ENCODE measurements at regions not wholly inside any gene's neighbourhood (a gene's known extent, or its start where the extent isn't known, plus 50 kb on each side); places are given as distances from the start of the nearest gene placed in this dataset.
A peak's percentile ranks its signal among the peaks of the same experiment; 100 is the strongest.

DNA sequence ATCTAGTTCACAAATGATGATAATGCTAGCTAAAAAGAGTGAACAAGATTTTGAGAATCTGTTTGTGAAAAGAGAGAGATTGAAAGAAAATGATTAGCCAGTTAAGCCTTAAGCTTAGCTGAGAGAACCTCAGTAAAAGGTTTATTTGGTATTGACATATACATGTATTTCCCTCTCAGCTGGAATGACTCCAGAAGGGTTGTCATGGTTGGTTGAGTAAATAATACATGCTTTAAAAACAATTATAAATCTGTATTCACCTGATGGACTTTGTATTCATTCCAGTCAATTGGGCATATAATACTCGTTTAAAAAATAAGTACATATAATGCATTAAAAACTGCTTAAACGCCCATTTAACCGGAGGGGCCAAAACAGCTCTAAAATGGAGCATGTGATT is 181.4 kb downstream of the GRB14 start:
- no peak for DNase-seq

DNA sequence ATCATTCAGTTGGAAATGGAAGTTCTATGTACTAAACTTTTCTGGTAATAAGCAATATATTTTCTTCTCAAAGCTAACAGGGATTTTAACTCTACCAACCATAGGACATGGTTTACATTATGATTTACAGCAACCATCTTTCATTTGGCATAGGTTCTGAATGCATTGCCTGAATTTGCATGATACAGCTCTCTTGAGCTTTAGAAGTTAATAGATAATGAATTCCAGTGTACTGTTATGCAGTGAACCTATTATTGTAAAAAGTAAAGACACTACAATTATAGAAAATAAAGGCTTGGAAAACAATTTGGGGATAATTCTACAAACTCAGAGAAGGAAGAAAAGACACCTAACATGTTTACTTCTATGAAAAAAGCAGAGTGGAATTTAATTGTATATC is 182.0 kb downstream of the GRB14 start:
- DNase-seq = no peak

DNA sequence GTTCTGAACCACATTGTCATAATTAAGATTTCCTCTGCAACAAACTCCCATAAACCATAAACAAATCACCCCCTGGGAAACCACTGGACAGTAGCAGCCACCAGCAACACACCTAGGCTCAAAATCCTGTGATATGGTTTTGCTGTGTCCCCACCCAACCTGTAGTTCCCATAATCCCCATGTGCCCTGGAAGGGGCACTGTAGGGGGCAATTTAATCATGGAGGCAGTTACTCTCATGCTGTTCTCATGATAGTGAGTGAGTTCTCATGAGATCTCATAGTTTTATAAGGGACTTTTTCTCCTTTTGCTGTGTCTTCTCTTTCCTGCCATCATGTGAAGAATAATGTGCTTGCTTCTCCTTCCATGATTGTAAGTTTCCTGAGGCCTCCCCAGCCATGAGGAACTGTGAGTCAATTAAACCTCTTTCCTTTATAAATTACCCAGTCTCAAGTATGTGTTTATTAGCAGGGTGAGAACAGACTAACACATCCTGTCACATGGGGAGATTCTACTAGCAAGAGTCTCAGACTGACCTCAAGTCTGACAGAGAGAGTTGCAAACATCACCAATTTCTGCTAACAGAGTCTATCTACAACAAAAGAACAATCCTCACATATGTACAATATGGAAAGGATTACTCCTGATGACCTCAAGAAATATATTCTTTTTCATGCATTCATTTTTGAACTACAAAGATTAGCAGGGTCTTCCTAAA is 182.6 kb downstream of the GRB14 start:
- DNase-seq = no peak

DNA sequence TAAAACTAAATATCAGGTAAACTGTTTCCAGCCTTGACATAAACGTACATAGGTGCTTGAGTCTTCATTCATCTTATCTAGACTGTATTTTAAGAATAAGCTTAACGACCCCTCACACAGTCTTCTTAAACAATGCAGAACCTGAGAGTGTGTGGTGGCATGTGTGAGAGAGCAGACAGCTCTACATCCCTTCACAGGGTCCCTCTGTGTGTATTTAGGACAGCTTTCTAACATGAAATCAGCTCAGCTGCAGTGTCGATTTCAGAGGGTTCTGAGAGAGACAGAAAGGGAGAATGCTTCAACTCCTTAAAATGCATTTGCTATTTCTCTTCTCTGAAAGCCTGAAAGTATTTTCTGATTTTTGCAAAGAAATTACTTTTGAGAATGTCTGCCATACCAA is 185.2 kb downstream of the GRB14 start:
- no peak for DNase-seq

DNA sequence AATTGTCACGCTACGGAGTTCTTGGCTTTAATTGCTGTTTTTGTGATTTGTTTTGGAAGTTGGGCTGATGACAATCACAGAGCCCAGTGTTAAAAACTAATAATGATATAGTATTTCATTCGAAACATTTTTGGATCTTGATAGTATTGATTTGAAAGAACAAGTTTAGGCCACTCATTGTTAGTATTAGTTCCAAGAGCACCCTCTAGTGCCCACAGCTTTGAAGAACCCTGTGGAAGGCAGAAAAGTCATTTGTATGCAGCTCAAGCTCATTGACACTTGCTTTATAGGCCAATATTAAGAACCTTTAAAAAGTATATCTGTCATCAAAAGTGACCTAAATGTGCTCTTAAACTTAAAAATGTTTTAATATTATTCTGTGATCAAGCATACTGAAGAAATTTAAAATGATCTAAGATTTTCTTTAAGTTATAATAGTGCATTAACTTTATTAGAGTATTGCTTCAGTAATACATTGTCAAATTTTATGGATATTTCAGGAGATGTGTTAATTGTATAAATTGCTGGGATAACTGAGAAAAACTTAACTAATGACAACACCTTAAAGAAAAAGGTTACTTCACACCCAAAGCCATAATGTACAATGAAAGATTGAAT is 191.0 kb downstream of the GRB14 start:
- DNase-seq = peak in 1 of 2 experiments; percentile 35

DNA sequence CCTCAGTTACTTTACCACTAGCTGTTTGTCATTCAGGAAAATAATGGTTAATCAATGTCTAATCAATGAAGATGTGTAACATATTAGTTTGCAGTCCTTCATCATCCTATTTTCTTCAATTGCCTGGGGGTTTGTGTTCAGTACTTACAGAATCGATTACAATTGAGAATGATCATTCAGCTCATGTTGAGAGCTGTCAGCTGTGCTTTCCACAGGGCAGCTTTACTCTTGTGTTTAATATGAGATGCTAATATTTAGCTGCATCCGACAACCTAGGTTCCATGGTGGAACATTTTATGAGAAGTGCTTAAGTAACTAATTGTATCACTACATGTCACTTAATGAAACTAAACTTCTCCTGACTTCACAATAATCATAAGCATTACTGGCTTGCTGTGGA is 191.9 kb downstream of the GRB14 start:
- no peak for DNase-seq

DNA sequence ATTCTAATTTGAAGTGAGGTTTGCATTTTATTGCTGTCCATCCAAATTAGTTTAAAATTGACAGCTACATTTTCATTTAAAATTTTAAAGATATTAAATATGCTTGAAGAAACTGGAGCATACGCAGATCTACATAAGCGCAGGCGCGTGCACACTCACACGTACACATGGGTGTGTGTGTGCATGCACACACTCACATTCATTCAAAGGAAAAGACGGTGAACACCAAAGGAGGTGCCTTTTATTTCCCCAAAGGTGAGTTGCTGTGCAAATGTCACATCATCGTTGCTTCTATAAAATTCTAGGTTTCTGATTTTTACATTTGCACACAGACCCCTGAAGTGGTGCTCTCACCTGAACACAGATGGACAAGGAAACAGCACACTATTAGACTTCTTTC is 194.2 kb downstream of the GRB14 start:
- no peak for DNase-seq

DNA sequence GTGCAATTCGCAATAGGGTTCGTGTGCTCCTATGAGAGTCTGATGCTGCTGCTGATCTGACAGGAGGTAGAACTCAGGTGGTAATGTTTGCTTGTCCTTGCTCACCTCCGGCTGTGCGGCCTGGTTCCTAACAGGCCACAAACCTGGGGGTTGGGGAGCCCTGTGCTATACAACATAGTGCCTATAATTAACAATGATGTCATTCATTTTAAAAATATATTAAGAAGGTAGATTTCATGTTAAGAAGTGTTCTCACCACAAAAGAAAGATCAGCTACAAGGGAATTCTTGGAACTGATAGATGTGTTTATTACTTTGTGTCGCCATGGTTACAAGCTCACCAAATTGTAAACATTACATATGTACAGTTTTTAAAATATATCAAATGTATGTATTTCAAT is 200.5 kb downstream of the GRB14 start:
- no peak for DNase-seq

DNA sequence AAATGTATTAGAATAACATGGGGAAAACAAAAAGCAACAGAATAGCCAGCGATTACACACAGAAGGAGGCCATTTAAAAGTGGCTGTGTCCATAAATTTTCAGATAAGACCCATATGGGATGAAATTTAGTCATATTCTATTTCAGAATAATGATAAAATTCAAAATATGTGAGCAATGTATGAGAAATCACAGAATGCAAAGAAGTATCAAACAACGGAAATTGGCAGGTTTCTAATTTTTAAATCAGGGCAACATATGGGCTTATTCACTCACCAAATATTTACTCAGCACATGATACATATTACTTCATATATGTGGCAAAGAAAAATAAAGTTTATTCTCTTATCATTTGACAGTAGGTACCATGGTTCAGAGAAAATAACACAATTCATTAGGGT is 208.5 kb downstream of the GRB14 start:
- no peak for DNase-seq

DNA sequence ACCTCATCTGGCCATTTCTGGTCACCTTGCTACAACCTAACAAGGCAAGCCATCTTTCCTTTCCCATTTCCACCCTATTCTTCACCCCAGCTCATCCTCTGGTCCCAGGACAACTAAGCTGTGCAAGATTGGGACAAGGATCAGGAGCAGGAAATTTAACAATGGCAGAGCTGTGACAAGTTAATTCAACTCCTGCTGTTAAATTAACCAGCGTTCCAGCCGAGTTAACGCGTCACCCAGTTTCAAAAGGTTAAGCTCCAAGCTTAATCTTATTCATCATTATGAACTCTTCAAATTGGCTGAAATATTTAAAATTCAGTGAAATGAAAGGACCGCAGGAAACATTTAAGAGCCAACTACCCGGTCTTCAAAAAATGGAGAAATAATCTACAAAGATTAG is 231.9 kb downstream of the GRB14 start:
- no peak for DNase-seq

DNA sequence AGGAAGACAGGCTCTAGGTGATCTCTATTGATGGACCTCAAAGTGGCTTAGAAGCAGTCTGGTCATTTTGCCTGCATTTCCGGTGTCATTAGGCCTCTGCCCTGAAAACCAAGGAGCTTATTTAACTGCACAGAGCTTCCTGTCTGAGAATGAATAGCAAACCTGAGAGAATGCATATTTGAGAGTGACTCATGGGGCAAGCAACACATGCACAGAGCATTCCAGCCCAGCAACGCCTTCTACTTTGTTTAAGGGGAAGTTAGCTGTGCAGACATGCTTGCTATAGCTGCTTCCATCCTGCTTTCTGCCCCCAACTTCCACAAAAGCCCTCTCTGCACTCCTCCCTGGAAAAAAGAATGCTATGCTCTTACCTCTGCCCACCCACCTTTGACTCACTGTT is 232.8 kb downstream of the GRB14 start:
- no peak for DNase-seq

DNA sequence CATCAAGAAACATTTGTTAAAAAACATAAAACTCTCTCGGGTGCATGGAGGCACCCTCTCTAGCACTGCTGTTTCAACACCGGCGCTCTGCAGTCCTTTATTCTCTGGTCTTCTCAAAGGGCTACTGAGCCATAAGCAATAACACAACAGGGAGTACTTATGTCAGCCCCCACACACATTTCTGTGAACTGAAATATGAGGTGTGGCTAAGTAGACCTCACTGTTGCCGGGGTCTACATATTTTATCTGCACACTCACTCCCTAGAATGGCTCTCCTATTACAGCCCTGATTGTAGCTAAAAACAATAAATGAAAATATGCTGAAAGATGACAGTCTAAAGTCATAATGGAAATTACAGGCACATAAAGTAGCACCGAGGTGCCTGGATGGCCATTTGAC is 235.1 kb downstream of the GRB14 start:
- DNase-seq = no peak

DNA sequence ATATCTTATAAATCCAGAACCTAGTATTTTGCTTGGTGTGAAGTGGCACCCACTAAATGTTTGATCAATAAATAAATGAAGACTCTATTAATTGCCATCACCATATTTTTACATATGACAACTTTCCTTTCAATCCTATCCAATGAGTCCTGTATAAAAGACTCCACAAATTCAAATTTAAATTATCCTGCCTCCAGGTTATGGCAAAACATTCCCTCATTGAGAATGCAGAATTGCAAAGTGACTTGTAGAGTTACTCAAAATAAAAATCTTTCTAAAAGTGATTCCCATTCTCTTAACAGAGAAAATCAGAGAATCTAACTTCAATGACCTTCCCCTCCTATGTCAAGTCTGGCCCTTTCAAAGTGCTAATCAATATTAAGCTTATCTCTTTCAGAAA is 236.8 kb downstream of the GRB14 start:
- DNase-seq = no peak

DNA sequence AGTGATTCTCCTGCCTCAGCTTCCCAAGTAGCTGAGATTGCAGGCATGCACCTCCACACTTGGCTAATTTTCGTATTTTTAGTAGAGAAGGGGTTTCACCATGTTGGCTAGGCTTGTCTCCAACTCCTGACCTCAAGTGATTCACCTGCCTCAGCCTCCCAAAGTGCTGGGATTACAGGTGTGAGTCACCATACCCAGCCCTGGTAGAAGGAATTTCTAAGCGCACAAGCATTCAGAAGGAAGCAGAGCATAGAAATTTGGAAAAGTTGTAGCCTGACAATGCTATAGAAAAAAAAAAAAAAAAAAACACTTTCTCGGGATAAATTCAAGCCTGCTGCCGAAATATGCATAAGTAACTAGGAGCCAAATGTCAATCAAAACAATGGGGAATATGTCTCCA is 249.4 kb downstream of the GRB14 start:
- no peak for DNase-seq

DNA sequence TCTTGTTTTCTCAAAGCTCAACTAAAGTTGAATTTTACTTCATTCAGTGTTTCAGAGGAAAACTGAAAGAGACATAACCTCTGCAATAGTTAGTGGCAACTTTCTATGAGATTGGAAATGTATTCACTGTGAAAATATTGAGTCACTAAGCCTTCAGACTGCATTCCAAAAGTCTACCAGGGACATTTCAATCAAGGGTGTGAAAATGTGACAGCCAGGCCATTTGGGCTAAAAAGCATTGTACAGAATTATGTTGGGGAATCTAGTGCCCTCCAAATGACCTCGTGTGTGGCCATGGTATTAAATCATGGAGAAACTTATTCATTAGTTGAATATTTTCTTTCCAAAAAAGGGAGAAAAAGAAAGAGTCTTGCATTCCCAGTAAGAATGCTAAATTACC is 251.9 kb downstream of the GRB14 start:
- no peak for DNase-seq

DNA sequence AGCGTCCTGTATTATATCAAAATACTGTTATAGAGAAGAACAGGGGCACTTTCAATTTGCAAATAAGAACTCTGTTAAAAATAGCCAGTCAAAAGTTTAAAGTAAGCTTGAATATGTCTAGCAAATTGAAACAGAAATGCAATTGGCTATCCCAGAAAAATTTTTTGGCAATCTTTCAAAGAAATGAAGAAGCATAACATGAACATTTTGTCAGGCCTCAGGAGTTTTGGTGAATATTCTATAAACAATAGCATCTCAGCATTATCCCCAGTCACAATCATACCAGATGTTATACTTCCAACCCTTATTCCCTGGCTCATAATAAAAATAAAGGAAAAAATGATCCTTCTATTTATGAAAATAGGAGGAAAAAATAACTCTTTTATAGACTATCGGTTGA is 252.4 kb downstream of the GRB14 start:
- no peak for DNase-seq

DNA sequence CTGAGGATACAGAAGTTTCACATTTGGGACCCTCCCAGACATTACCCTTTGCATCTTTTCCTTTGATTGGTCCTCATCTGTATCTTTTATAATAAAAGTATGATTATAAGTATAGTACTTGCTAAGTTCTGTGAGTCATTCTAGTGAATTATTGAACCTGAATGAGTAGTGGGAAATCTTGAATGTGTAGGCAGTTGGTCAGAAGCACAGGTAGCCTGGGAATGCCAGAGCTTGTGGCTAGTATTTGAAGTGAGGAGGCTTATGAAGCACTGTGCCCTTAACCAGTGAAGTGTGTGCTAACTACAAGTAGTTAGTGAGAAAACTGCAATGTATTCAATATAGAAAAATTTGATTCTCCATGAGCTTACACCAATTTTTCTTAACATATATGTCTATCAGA is 257.6 kb downstream of the GRB14 start:
- no peak for DNase-seq

DNA sequence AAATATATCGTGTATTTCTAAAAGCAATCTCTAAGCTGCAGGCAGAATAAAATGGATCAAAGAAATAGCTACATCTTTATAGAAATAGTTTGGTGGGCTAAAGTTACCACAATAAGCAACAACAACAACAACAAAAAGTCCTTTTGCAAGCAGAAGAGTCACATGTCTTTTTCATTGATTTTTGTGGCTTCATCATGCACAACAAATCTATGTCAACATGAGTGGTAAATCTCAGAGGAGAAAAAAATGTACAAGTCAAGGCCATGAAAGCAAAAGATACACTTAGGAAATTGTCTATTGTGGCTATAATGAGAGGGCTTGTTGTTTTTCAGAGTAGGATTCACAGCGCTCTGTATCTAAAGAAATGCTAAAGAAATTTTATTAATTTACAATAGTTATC is 269.7 kb downstream of the GRB14 start:
- DNase-seq = no peak

DNA sequence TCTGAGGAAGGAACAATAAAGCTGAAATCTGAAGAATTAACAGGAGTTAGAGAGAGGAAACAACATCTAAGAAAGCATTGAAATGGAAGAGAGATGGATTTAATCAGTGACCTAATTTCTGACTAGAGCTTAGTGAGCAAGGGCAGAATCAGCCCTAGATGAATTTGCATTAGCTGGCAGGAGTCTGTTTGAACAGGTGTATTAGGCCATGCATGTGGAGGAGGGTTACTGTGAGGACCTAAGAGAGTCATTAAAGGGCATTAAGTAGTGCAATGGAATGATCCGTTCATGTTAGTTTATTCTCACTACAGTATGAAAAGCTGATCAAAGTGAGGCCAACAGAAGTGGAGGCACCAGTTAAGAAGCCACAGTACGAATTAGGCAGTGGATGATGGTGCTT is 285.3 kb downstream of the GRB14 start:
- DNase-seq = peak; percentile 53 to 70

DNA sequence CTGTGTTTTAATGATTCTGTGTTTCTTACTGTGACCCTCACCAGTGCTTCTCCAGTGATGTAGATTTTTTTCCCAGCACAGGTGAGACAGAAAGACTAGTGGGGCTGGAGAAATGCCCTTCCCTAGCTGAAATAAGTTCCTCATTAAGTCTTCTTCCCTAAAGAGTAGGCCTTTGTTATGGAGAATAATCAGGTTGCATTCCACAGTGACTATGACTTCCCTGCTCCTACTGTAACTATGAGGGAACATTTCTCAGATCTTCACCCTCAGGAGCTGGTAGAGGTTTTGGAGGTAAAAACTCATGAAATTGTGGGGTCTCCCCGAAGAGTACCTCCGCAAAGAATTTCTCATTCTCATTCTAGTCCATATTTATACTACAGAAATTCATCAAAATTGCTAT is 286.2 kb downstream of the GRB14 start:
- no peak for DNase-seq

DNA sequence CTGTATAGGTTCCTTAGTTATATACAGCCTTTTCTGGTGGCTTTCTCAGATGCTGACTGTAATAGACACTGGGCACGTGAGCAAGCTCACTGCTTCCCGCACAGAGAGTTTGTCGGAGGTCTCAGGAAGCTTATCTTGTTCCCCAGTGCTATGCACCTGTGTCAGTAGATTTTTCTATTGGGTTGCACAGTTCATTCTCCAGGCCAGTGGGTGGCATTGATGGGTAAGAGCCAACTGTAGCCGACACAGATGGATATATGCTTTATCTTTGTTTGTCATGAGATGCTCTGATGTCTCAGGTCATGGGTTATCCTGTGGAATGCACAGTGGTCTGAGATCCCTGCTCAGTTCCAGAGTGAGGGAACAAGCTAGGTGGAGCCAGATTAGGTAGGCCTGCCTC is 293.0 kb downstream of the GRB14 start:
- no peak for DNase-seq

DNA sequence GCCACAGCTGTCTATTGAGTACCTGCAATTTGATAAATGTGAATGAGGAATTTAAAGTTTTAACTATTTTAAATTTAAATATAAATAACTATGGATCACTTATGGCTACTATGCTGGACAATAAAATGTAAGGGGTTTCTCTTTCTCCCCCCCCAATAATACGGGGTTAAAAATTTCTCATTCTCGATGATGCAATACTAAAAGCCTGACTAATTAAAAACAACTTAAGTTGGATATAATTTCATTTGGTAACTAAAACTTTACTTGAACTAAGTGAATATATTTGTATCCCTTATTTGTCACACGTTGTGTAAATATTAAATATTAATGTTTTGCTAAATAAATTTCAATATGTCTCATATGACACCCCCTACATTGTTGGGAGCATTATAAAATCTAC is 297.3 kb downstream of the GRB14 start:
- DNase-seq = no peak

DNA sequence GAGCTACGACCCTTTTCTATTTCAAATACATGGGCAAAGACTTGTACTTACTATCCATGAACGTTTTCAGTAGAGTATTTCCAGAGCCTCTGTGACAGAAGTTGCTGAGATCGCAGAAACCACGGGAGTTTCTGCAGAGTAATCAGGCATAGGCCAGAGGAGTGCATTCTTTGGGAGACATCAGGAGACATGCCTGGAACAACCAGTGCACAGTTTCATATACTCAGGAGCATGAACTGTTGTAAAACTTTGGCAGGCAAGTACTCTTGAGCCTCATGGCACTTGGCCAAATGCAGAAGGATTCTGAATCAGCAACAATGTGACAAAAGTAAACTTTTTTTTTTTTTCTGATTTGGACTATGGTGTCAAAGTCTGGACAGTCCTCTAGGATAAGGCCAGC is 307.1 kb downstream of the GRB14 start:
- peak in 1 of 2 experiments; percentile 25 for DNase-seq

DNA sequence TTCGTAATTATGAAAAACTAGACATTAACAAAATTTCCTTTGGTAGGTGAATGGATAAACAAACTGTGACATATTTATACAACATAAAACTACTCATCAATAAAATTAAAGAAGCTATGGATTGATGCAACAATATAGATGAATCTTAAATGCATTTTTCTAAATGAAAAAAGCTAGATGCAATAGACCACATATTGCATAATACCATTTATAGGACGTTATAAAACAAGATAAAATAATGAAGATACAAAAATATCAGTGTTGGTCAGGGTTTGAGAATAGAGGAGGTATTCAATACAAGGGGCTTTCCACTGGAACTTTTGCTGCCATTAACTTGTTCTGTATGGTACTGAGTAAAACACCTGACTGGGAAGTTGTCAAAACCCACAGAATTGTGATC is 314.4 kb downstream of the GRB14 start:
- no peak for DNase-seq

DNA sequence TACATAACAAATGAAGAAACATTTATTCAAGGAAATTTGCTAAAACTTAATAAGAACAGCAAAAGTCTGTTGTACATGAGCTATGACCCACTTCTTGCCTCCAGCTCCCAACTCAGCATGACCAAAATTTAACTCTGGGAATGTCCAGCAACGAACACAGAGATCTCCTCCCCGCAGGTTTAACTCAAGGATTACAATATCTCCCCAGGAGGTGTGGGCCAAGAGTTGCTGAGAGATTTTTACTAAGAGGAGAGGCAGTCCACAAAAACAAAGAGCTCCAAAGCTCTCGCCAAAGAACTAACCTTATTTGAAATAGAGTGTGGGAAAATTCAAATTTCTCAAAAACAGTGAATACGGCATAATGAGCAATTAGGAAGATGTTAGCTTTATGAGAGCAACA is 318.5 kb downstream of the GRB14 start:
- no peak for DNase-seq
